ENCODE measurements at regions not wholly inside any gene's neighbourhood (a gene's known extent, or its start where the extent isn't known, plus 50 kb on each side); places are given as distances from the start of the nearest gene placed in this dataset.

- no peak for DNase-seq
Measured at GRCh38 chr4:129422277-129422676, 326.3 kb downstream of the C4orf33 start.

GRCh38 chr4:129428454-129428853 is 332.5 kb downstream of the C4orf33 start:
- no peak for DNase-seq

- DNase-seq: no peak
Measured at GRCh38 chr4:129429581-129430320, 333.8 kb downstream of the C4orf33 start.

GRCh38 chr4:129437347-129437746 is 341.4 kb downstream of the C4orf33 start:
- no peak for DNase-seq

GRCh38 chr4:129438456-129438981 is 342.6 kb downstream of the C4orf33 start:
- DNase-seq: no peak

GRCh38 chr4:129446074-129446473 is 350.1 kb downstream of the C4orf33 start:
- no peak for DNase-seq

- no peak for DNase-seq
Measured at GRCh38 chr4:129453524-129454200, 357.7 kb downstream of the C4orf33 start.

GRCh38 chr4:129455482-129455881 is 359.5 kb downstream of the C4orf33 start:
- no peak for DNase-seq

- no peak for DNase-seq
Measured at GRCh38 chr4:129468624-129469023, 372.7 kb downstream of the C4orf33 start.

- no peak for DNase-seq
Measured at GRCh38 chr4:129474698-129475097, 378.7 kb downstream of the C4orf33 start.

- no peak for DNase-seq
Measured at GRCh38 chr4:129481107-129481506, 385.2 kb downstream of the C4orf33 start.

- DNase-seq: no peak
Measured at GRCh38 chr4:129488427-129488826, 392.5 kb downstream of the C4orf33 start.

- no peak for DNase-seq
Measured at GRCh38 chr4:129490516-129490915, 394.6 kb downstream of the C4orf33 start.

- no peak for DNase-seq
Measured at GRCh38 chr4:129498626-129499025, 402.7 kb downstream of the C4orf33 start.

GRCh38 chr4:129514852-129515251 is 418.9 kb downstream of the C4orf33 start:
- no peak for DNase-seq

GRCh38 chr4:129515356-129515755 is 419.4 kb downstream of the C4orf33 start:
- no peak for DNase-seq

GRCh38 chr4:129526812-129527211 is 430.9 kb downstream of the C4orf33 start:
- DNase-seq: no peak

GRCh38 chr4:129531253-129531652 is 435.3 kb downstream of the C4orf33 start:
- DNase-seq: no peak

GRCh38 chr4:129532573-129532972 is 436.6 kb downstream of the C4orf33 start:
- no peak for DNase-seq

GRCh38 chr4:129543299-129543698 is 447.3 kb downstream of the C4orf33 start:
- DNase-seq: no peak

- no peak for DNase-seq
Measured at GRCh38 chr4:129545599-129546278, 449.8 kb downstream of the C4orf33 start.

- no peak for DNase-seq
Measured at GRCh38 chr4:129546531-129546930, 450.6 kb downstream of the C4orf33 start.

- DNase-seq: no peak
Measured at GRCh38 chr4:129550281-129550785, 454.4 kb downstream of the C4orf33 start.

Measured in activated CD4-positive, CD25-positive, alpha-beta regulatory T cell (primary cell).